SK-N-SH (cell line): ENCODE measurements at regions not wholly inside any gene's neighbourhood (a gene's known extent, or its start where the extent isn't known, plus 50 kb on each side); places are given as distances from the start of the nearest gene placed in this dataset.
"Not testable (repeated sequence)": the region's sequence is repeated elsewhere in the genome, so short reads cannot be mapped to it uniquely, and the experiment has no call there.

Experiments
- CTCF ChIA-PET: fragments of 300-600, 350-600 bp; formaldehyde crosslinking; extraction: SDS; loops from one replicate; lab custom pipeline; 2021; lab: Yijun Ruan, JAX
- POLR2A ChIA-PET: fragments of 350-600 bp; sonication (Branson Sonifier 250); formaldehyde crosslinking; extraction: SDS; loops from one replicate; lab custom pipeline; 2020; ENCODE audit warnings: antibody characterized with exemption, inconsistent platforms; lab: Yijun Ruan, JAX
- DNase-seq: peaks from one replicate; pipeline ENCODE4 v3.0.0; 2012
- H2AFZ ChIP-seq: fragments of 200-600 bp; sonication (generic); 2 replicates; pipeline ENCODE4 v1.8.1; 2016; ENCODE audit warnings: antibody characterized with exemption, mild to moderate bottlenecking, low read depth
- H3F3A ChIP-seq: fragments of 200-600 bp; sonication (generic); replicated peaks from 2 replicates; pipeline ENCODE3; 2016; ENCODE audit warnings: antibody characterized with exemption, mild to moderate bottlenecking; ENCODE audit not compliant: insufficient read depth
- H3K27ac ChIP-seq, 2 experiments: fragments of 200-500 bp in 1 of 2; fragments of 200-600 bp in 1 of 2; sonication (Bioruptor generic) in 1 of 2; sonication (generic), shearing (Covaris generic) in 1 of 2; 2 replicates each; pipeline versions ENCODE4 v1.5.1 to v1.6.1; 2014 to 2016; ENCODE audit warnings: low read depth in 2 of 2, inconsistent platforms in 1 of 2, low read length in 1 of 2, mild to moderate bottlenecking in 1 of 2, mixed read lengths in 1 of 2
- H3K27me3 ChIP-seq: fragments of 200-600 bp; sonication (generic), shearing (Covaris generic); 2 replicates; pipeline ENCODE4 v1.6.1; 2016; ENCODE audit warnings: mixed run types; ENCODE audit not compliant: insufficient read depth
- H3K36me3 ChIP-seq, 2 experiments: fragments of 200-500 bp in 1 of 2; fragments of 200-600 bp in 1 of 2; sonication (Bioruptor generic) in 1 of 2; sonication (generic) in 1 of 2; replicated peaks in 1 of 2; 2 replicates each; pipeline versions ENCODE3 to v1.5.1; 2014 to 2016; ENCODE audit warnings: low read length in 1 of 2, mild to moderate bottlenecking in 1 of 2; ENCODE audit not compliant: insufficient read depth in 2 of 2, control insufficient read depth in 1 of 2
- H3K4me1 ChIP-seq, 2 experiments: fragments of 200-500 bp in 1 of 2; fragments of 200-600 bp in 1 of 2; sonication (Bioruptor generic) in 1 of 2; sonication (generic), shearing (Covaris generic) in 1 of 2; 2 replicates each; pipeline versions ENCODE4 v1.5.1 to v1.6.1; 2014 to 2016; ENCODE audit warnings: low read depth in 1 of 2, low read length in 1 of 2, mixed run types in 1 of 2; ENCODE audit not compliant: insufficient read depth in 2 of 2, control insufficient read depth in 1 of 2
- H3K4me2 ChIP-seq: fragments of 200-600 bp; sonication (generic), shearing (Covaris generic); 2 replicates; pipeline ENCODE4 v1.6.1; 2017; ENCODE audit warnings: mixed run types
- H3K4me3 ChIP-seq, 2 experiments: fragments of 200-500 bp in 1 of 2; fragments of 200-600 bp in 1 of 2; sonication (Bioruptor generic) in 1 of 2; sonication (generic), shearing (Covaris generic) in 1 of 2; 2 replicates each; pipeline versions ENCODE4 v1.5.1 to v1.8.1; 2014 to 2016; ENCODE audit warnings: low read depth in 2 of 2, inconsistent platforms in 1 of 2, low read length in 1 of 2, mild to moderate bottlenecking in 1 of 2, mixed read lengths in 1 of 2, moderate library complexity in 1 of 2
- H3K79me2 ChIP-seq: fragments of 200-600 bp; sonication (generic); 2 replicates; pipeline ENCODE4 v1.8.1; 2017; ENCODE audit warnings: mild to moderate bottlenecking; ENCODE audit not compliant: insufficient read depth
- H3K9ac ChIP-seq: fragments of 200-600 bp; sonication (generic); 2 replicates; pipeline ENCODE4 v1.6.1; 2017; ENCODE audit warnings: mixed run types
- H3K9me2 ChIP-seq: fragments of 200-600 bp; sonication (generic); 2 replicates; pipeline ENCODE4 v1.6.1; 2017; ENCODE audit warnings: mixed run types
- H3K9me3 ChIP-seq: fragments of 200-600 bp; sonication (generic); 2 replicates; pipeline ENCODE4 v1.6.1; 2017; ENCODE audit warnings: mixed run types, mild to moderate bottlenecking, moderate library complexity
- H4K20me1 ChIP-seq: fragments of 200-600 bp; sonication (generic); 2 replicates; pipeline ENCODE4 v1.6.1; 2017; ENCODE audit warnings: mild to moderate bottlenecking, mixed run types; ENCODE audit not compliant: insufficient read depth
- CHD2 ChIP-seq: fragments of 150-350 bp; IDR thresholded peaks from 2 replicates; pipeline ENCODE4 v1.6.1; 2018; ENCODE audit warnings: low read length; ENCODE audit not compliant: partially characterized antibody
- EZH2phosphoT487 ChIP-seq: fragments of 200-600 bp; sonication (generic); IDR thresholded peaks from 2 replicates; pipeline ENCODE4 v1.6.1; 2017; ENCODE audit warnings: low read depth, mixed run types, mild to moderate bottlenecking, antibody characterized with exemption, moderate library complexity, borderline replicate concordance
- FOSL2 ChIP-seq: IDR thresholded peaks from 2 replicates; pipeline ENCODE4 v1.4.0; 2012; ENCODE audit warnings: low read depth, mild to moderate bottlenecking, moderate library complexity, borderline replicate concordance
- FOXM1 ChIP-seq: IDR thresholded peaks from 2 replicates; pipeline ENCODE4 v1.4.0; 2012; ENCODE audit warnings: low read depth, mild to moderate bottlenecking
- GABPA ChIP-seq: IDR thresholded peaks from 2 replicates; pipeline ENCODE4 v1.4.0; 2012; ENCODE audit warnings: low read depth, mild to moderate bottlenecking
- MXI1 ChIP-seq: IDR thresholded peaks from 2 replicates; pipeline ENCODE4 v1.6.1; 2012; ENCODE audit warnings: mild to moderate bottlenecking, low read depth, low read length, improper control_type of control experiment
- REST ChIP-seq: IDR thresholded peaks from 2 replicates; pipeline ENCODE4 v1.6.1; 2012; ENCODE audit warnings: mild to moderate bottlenecking, low read depth, low read length, moderate library complexity
- RXRA ChIP-seq: IDR thresholded peaks from 2 replicates; pipeline ENCODE4 v1.4.0; 2012; ENCODE audit warnings: low read depth, mild to moderate bottlenecking, borderline replicate concordance
- TCF12 ChIP-seq: IDR thresholded peaks from 2 replicates; pipeline ENCODE4 v1.4.0; 2012
- USF1 ChIP-seq: IDR thresholded peaks from 2 replicates; pipeline ENCODE4 v1.4.0; 2012; ENCODE audit warnings: low read depth, borderline replicate concordance
- YY1 ChIP-seq: IDR thresholded peaks from 2 replicates; pipeline ENCODE4 v1.4.0; 2012; ENCODE audit warnings: low read depth, mild to moderate bottlenecking
- WGBS: methylation state at CpG from one replicate; pipeline ENCODE4 v1.1.6; 2017; ENCODE audit warnings: low lambda C conversion rate; 5-methylcytosine and 5-hydroxymethylcytosine counted together
- TF ChIP-seq, protein P1 (sequence below): fragments of 150-350 bp; IDR thresholded peaks from 2 replicates; pipeline ENCODE4 v1.6.1; 2017; ENCODE audit warnings: antibody characterized with exemption, low read length, low read depth, borderline replicate concordance
- TF ChIP-seq, protein P2 (sequence below): IDR thresholded peaks from 2 replicates; pipeline ENCODE4 v1.4.0; 2012; ENCODE audit warnings: low read depth, borderline replicate concordance
- TF ChIP-seq, protein P3 (sequence below): IDR thresholded peaks from 2 replicates; pipeline ENCODE4; 2012

- H3K79me2 ChIP-seq, H3K36me3 ChIP-seq, H3K4me2 ChIP-seq, H4K20me1 ChIP-seq, H3K9me2 ChIP-seq, H3K27ac ChIP-seq, H3K4me3 ChIP-seq, H3K27me3 ChIP-seq, DNase-seq, CTCF ChIA-PET, H2AFZ ChIP-seq, H3K9me3 ChIP-seq, H3F3A ChIP-seq, H3K4me1 ChIP-seq, POLR2A ChIA-PET, H3K9ac ChIP-seq: not testable (repeated sequence)
- 14% methylated on average over 3 of the region's 4 CpGs for WGBS
These were observed 70.8 kb upstream of the CTNNA1 start for GRCh38 chr5:138682462-138682861.

GRCh38 chr5:138678826-138679225, 74.4 kb upstream of the CTNNA1 start:
- H3K9ac ChIP-seq, H3K4me2 ChIP-seq, H3F3A ChIP-seq, H3K79me2 ChIP-seq, H3K27me3 ChIP-seq, POLR2A ChIA-PET, H3K9me2 ChIP-seq, DNase-seq, H3K4me3 ChIP-seq, H3K9me3 ChIP-seq, H4K20me1 ChIP-seq, H3K4me1 ChIP-seq, H3K27ac ChIP-seq, CTCF ChIA-PET, H2AFZ ChIP-seq, H3K36me3 ChIP-seq: not testable (repeated sequence)
- WGBS: 66% methylated on average over 3 of the region's 3 CpGs

GRCh38 chr5:138677782-138678181, 75.4 kb upstream of the CTNNA1 start:
- WGBS: 43% methylated on average over 3 of the region's 3 CpGs
- Histone ChIP-seq H3K9me3 (no peaks in the 10 kb centered on the region), H4K20me1 (no peaks in the 10 kb centered on the region), H3K9ac (no peak overlapping the region), H3K4me1 (peaks cover 0 to 2% of the 10 kb centered on the region in 2 experiments; a peak in 1 of 4 replicates), H3K79me2 (no peaks in the 10 kb centered on the region), H3K36me3 (no peaks in the 10 kb centered on the region), H3K27me3 (no peaks in the 10 kb centered on the region), H3K27ac (no peak overlapping the region), H3K4me3 (no peak overlapping the region), H3K9me2 (no peaks in the 10 kb centered on the region), H3F3A (no peaks in the 10 kb centered on the region), H2AFZ (no peak overlapping the region), H3K4me2 (no peak overlapping the region)
- peak; percentile 52 for DNase-seq
- POLR2A ChIA-PET: no interaction called here
- CTCF ChIA-PET: interaction anchor here (1.1 to 1.7 kb wide), 3 partner anchors 21 to 98 kb away, joined by 3 to 5 read pairs (median 3); no protein-coding TSS in a partner anchor
- TF ChIP-seq YY1 (no peak), REST (no peak), TCF12 (no peak; the same call in 1 of the 2 replicates), CHD2 (no peak), RXRA (no peak), EZH2phosphoT487 (no peak), MXI1 (no peak), FOXM1 (no peak), USF1 (no peak), GABPA (no peak), FOSL2 (no peak)
- TF ChIP-seq, protein P1, sequence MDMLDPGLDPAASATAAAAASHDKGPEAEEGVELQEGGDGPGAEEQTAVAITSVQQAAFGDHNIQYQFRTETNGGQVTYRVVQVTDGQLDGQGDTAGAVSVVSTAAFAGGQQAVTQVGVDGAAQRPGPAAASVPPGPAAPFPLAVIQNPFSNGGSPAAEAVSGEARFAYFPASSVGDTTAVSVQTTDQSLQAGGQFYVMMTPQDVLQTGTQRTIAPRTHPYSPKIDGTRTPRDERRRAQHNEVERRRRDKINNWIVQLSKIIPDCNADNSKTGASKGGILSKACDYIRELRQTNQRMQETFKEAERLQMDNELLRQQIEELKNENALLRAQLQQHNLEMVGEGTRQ: no peak
- TF ChIP-seq, protein P2, sequence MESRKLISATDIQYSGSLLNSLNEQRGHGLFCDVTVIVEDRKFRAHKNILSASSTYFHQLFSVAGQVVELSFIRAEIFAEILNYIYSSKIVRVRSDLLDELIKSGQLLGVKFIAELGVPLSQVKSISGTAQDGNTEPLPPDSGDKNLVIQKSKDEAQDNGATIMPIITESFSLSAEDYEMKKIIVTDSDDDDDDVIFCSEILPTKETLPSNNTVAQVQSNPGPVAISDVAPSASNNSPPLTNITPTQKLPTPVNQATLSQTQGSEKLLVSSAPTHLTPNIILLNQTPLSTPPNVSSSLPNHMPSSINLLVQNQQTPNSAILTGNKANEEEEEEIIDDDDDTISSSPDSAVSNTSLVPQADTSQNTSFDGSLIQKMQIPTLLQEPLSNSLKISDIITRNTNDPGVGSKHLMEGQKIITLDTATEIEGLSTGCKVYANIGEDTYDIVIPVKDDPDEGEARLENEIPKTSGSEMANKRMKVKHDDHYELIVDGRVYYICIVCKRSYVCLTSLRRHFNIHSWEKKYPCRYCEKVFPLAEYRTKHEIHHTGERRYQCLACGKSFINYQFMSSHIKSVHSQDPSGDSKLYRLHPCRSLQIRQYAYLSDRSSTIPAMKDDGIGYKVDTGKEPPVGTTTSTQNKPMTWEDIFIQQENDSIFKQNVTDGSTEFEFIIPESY: no peak
- TF ChIP-seq, protein P3, sequence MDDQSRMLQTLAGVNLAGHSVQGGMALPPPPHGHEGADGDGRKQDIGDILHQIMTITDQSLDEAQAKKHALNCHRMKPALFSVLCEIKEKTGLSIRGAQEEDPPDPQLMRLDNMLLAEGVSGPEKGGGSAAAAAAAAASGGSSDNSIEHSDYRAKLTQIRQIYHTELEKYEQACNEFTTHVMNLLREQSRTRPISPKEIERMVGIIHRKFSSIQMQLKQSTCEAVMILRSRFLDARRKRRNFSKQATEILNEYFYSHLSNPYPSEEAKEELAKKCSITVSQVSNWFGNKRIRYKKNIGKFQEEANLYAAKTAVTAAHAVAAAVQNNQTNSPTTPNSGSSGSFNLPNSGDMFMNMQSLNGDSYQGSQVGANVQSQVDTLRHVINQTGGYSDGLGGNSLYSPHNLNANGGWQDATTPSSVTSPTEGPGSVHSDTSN: no peak
